ENCODE measurements at regions not wholly inside any gene's neighbourhood (a gene's known extent, or its start where the extent isn't known, plus 50 kb on each side); places are given as distances from the start of the nearest gene placed in this dataset.

GRCh38 chr19:30631033-30631370 is 258.8 kb downstream of the ZNF536 start:
- H3T11ph ChIP-seq (ENCODE audit: low read length) = no peak overlapping the region
- no peak overlapping the region for H2BK20ac ChIP-seq (ENCODE audit: low read depth, low read length, poor library complexity, severe bottlenecking)
- H2BK15ac ChIP-seq (ENCODE audit: low read depth, low read length) = no peak overlapping the region
- H3K27ac ChIP-seq (ENCODE audit: insufficient read length, low read depth, low read length) = no peak overlapping the region
- no peaks in the 10 kb centered on the region for H3K27me3 Mint-ChIP-seq (ENCODE audit: low read depth)
- no peak overlapping the region for H2AK5ac ChIP-seq (ENCODE audit: insufficient read length, low read length)
- no peak overlapping the region for H3K27ac Mint-ChIP-seq
- no peak overlapping the region for H2BK12ac ChIP-seq (ENCODE audit: insufficient read length, low read depth, low read length)
- H3K18ac ChIP-seq (ENCODE audit: insufficient read length, low read depth, low read length) = no peak overlapping the region
- H3K27me3 ChIP-seq (ENCODE audit: insufficient read depth, low read length) = no peaks in the 10 kb centered on the region
- no peak overlapping the region for H3K9ac ChIP-seq (ENCODE audit: extremely low read depth, insufficient read length, low read length)
- H3K9me3 Mint-ChIP-seq = no peaks in the 10 kb centered on the region; a peak in 1 of 5 replicates
- no peak overlapping the region for H2BK120ac ChIP-seq (ENCODE audit: low read depth, low read length, poor library complexity, severe bottlenecking)
- no peak overlapping the region for H3K23ac ChIP-seq (ENCODE audit: insufficient read length, low read depth, low read length)
- H3K4me1 Mint-ChIP-seq = peaks cover 5 to 11% of the 10 kb centered on the region in 2 experiments; a peak in 2 of 4 replicates
- WGBS (ENCODE audit: extremely low coverage, insufficient read length, low lambda C conversion rate) = no CpG with 5 or more reads among the region's 12 CpGs
- no peak overlapping the region for H3K4me3 Mint-ChIP-seq
- H3K79me2 ChIP-seq (ENCODE audit: insufficient read depth, low read length) = no peaks in the 10 kb centered on the region
- H3K79me1 ChIP-seq (ENCODE audit: insufficient read depth, low read depth, low read length, poor library complexity, severe bottlenecking) = no peaks in the 10 kb centered on the region
- no peak overlapping the region for H3K56ac ChIP-seq (ENCODE audit: insufficient read length, low read depth, low read length)
- no peaks in the 10 kb centered on the region for H3K4me1 ChIP-seq (ENCODE audit: insufficient read depth, low read length)
- TF ChIP-seq CTCF (conservative IDR thresholded peaks at IDR 0.05) = no peak
- no peak overlapping the region for H2AFZ ChIP-seq (ENCODE audit: low read length)
- H2BK5ac ChIP-seq (ENCODE audit: insufficient read length, low read length) = no peak overlapping the region
- no peak overlapping the region for H3K4me2 ChIP-seq (ENCODE audit: insufficient read depth, insufficient read length, low read length)
- H4K91ac ChIP-seq (ENCODE audit: insufficient read length, low read depth, low read length) = no peak overlapping the region
- H4K5ac ChIP-seq (ENCODE audit: insufficient read length, low read depth, low read length) = no peak overlapping the region
- no peaks in the 10 kb centered on the region; a peak in 1 of 7 replicates for H3K36me3 Mint-ChIP-seq (ENCODE audit: insufficient read depth in 1 of 3, low read depth in 3 of 3)
- H4K20me1 ChIP-seq (ENCODE audit: control insufficient read depth, insufficient read depth, insufficient read length) = no peaks in the 10 kb centered on the region
- no peaks in the 10 kb centered on the region for H3K9me3 ChIP-seq (ENCODE audit: control insufficient read depth, low read depth, low read length)
- no peak overlapping the region for H3K14ac ChIP-seq (ENCODE audit: insufficient read depth, low read length)
- no peak for DNase-seq
- H3K23me2 ChIP-seq (ENCODE audit: insufficient read length, low read depth, low read length, poor library complexity, severe bottlenecking) = no peaks in the 10 kb centered on the region
- no peak overlapping the region for H4K8ac ChIP-seq (replicated peaks; ENCODE audit: insufficient read length, low read depth, low read length)
- H3K4ac ChIP-seq (ENCODE audit: low read depth, low read length) = no peak overlapping the region

Measured in H9 (cell line).